ENCODE measurements at regions not wholly inside any gene's neighbourhood (a gene's known extent, or its start where the extent isn't known, plus 50 kb on each side); places are given as distances from the start of the nearest gene placed in this dataset.

GRCh38 chr3:178201714-178202113 lies 334.5 kb upstream of the KCNMB2 start:
- no peak for DNase-seq
- ChIA-PET CTCF (no interaction called here), POLR2A (ENCODE audit: unreplicated experiment) (no interaction called here)
- H4K20me1 ChIP-seq (ENCODE audit: insufficient read depth): no peaks in the 10 kb centered on the region
- H3K9me3 ChIP-seq (ENCODE audit: insufficient read depth, low read depth): no peaks in the 10 kb centered on the region
- H2AFZ ChIP-seq: no peak overlapping the region
- no peaks in the 10 kb centered on the region for H3K27me3 ChIP-seq (ENCODE audit: insufficient read depth, low read depth)
- no peaks in the 10 kb centered on the region for H3K4me1 ChIP-seq (replicated peaks; ENCODE audit: insufficient read depth)
- H3K9me2 ChIP-seq (ENCODE audit: insufficient read depth): no peaks in the 10 kb centered on the region
- H3K79me2 ChIP-seq (ENCODE audit: low read depth): no peaks in the 10 kb centered on the region
- no peak overlapping the region for H3K4me2 ChIP-seq
- no peaks in the 10 kb centered on the region for H3K36me3 ChIP-seq (ENCODE audit: low read depth)
- BruUV-seq (replicated peaks): no TSS peak
- no peaks in the 10 kb centered on the region for H3F3A ChIP-seq (ENCODE audit: insufficient read depth, low read depth)
- intact Hi-C loops (cut with micrococcal nuclease; ENCODE audit: unreplicated experiment): no loop called here
- no peak overlapping the region for H3K27ac ChIP-seq
- H3K4me3 ChIP-seq: no peak overlapping the region
- TF ChIP-seq CTCF (conservative IDR thresholded peaks at IDR 0.05) (no peak), EZH2 (IDR thresholded peaks at IDR 0.05; ENCODE audit: low read depth) (no peak)

GRCh38 chr3:178202194-178202593 lies 334.0 kb upstream of the KCNMB2 start:
- Histone ChIP-seq H3K9me3 (ENCODE audit: insufficient read depth, low read depth) (no peaks in the 10 kb centered on the region), H3K9me2 (ENCODE audit: insufficient read depth) (no peaks in the 10 kb centered on the region), H3K79me2 (ENCODE audit: low read depth) (no peaks in the 10 kb centered on the region), H4K20me1 (ENCODE audit: insufficient read depth) (no peaks in the 10 kb centered on the region), H3K36me3 (ENCODE audit: low read depth) (no peaks in the 10 kb centered on the region), H2AFZ (no peak overlapping the region), H3K4me1 (replicated peaks; ENCODE audit: insufficient read depth) (no peaks in the 10 kb centered on the region), H3F3A (ENCODE audit: insufficient read depth, low read depth) (no peaks in the 10 kb centered on the region), H3K27me3 (ENCODE audit: insufficient read depth, low read depth) (no peaks in the 10 kb centered on the region), H3K4me3 (no peak overlapping the region), H3K27ac (no peak overlapping the region), H3K4me2 (no peak overlapping the region)
- intact Hi-C loops (cut with micrococcal nuclease; ENCODE audit: unreplicated experiment): no loop called here
- TF ChIP-seq EZH2 (IDR thresholded peaks at IDR 0.05; ENCODE audit: low read depth) (no peak), CTCF (conservative IDR thresholded peaks at IDR 0.05) (no peak)
- ChIA-PET CTCF (no interaction called here), POLR2A (ENCODE audit: unreplicated experiment) (no interaction called here)
- no peak for DNase-seq
- no TSS peak for BruUV-seq (replicated peaks)

- no peak overlapping the region for H3K4me2 ChIP-seq
- no peaks in the 10 kb centered on the region for H3K79me2 ChIP-seq (ENCODE audit: low read depth)
- H4K20me1 ChIP-seq (ENCODE audit: insufficient read depth): no peaks in the 10 kb centered on the region
- DNase-seq: no peak
- intact Hi-C loops (cut with micrococcal nuclease; ENCODE audit: unreplicated experiment): no loop called here
- H2AFZ ChIP-seq: no peak overlapping the region
- H3K9me2 ChIP-seq (ENCODE audit: insufficient read depth): no peaks in the 10 kb centered on the region
- H3F3A ChIP-seq (ENCODE audit: insufficient read depth, low read depth): no peaks in the 10 kb centered on the region
- BruUV-seq (replicated peaks): no TSS peak
- H3K9me3 ChIP-seq (ENCODE audit: insufficient read depth, low read depth): no peaks in the 10 kb centered on the region
- no peak for TF ChIP-seq EZH2 (IDR thresholded peaks at IDR 0.05; ENCODE audit: low read depth)
- TF ChIP-seq CTCF (conservative IDR thresholded peaks at IDR 0.05): no peak
- ChIA-PET POLR2A (ENCODE audit: unreplicated experiment) (no interaction called here), CTCF (no interaction called here)
- no peak overlapping the region for H3K4me3 ChIP-seq
- no peaks in the 10 kb centered on the region for H3K36me3 ChIP-seq (ENCODE audit: low read depth)
- no peak overlapping the region for H3K27ac ChIP-seq
- H3K4me1 ChIP-seq (replicated peaks; ENCODE audit: insufficient read depth): no peaks in the 10 kb centered on the region
- H3K27me3 ChIP-seq (ENCODE audit: insufficient read depth, low read depth): no peaks in the 10 kb centered on the region
These were observed 333.1 kb upstream of the KCNMB2 start for GRCh38 chr3:178203165-178203564.

All from PC-9 (cell line).